ENCODE measurements at regions not wholly inside any gene's neighbourhood (a gene's known extent, or its start where the extent isn't known, plus 50 kb on each side); places are given as distances from the start of the nearest gene placed in this dataset.

DNA sequence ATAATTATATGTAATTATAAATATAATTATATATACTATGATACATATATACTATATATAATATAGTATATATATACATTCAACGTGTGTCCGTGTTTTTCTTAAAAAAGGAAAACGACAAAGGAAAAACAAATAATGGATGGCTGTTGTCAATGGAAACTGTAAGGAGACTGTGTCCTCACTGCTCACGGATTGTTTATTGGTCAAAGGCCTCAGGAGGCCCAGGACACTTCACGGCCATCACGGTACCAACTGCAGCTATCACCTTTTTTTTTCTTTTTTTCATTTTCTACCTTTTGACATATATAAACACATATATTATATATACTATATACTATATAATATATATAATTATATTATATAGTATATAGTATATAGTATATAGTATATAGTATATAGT is 113.4 kb downstream of the SPTSSA start:
- FAIRE-seq = no peak

DNA sequence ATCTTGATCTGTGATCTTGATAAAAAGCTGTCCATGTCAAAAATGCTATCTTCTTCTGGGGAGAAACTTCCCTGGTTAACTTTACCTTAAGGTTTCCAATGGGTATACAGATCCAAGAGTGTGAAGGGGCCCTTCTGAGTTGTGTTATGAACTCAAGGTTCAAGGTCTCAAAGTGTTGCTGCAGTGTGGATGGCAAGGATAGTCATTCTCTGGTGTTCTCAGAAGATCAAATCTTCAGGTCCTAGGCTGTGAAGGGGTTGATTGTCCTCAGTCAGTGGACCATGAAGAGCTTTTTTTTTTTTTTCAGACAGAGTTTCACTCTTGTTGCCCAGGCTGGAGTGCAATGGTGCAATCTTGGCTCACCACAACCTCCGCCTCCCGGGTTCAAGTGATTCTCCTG is 114.4 kb downstream of the SPTSSA start:
- FAIRE-seq = no peak

DNA sequence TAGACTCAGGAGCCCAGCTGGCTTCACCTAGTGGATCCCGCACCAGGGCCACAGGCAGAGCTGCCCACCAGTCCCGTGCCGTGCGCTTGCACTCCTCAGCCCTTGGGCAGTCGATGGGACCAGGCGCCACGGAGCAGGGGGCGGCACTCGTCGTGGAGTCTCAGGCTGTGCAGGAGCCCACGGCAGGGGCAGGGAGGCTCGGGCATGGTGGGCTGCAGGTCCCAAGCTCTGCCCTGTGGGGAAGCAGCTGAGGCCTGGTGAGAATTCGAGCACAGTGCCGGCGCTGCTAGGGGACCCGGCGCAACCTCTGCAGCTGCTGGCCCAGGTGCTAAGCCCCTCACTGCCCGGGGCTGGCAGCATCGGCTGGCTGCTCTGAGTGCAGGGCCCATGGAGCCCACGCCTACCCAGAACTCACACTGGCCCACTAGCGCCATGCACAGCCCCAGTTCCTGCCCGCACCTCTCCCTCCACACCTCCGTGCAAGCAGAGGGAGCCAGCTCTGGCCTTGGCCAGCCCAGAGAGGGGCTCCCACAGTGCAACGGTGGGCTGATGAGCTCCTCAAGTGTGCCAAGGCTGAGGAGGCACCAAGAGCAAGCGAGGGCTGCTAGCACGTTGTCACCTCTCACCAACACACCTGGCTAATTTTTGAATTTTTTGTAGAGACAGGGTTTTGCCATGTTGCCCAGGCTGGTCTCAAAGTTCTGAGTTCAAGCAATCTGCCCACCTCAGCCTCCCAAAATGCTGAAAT is 116.1 kb downstream of the SPTSSA start:
- no peak for FAIRE-seq

DNA sequence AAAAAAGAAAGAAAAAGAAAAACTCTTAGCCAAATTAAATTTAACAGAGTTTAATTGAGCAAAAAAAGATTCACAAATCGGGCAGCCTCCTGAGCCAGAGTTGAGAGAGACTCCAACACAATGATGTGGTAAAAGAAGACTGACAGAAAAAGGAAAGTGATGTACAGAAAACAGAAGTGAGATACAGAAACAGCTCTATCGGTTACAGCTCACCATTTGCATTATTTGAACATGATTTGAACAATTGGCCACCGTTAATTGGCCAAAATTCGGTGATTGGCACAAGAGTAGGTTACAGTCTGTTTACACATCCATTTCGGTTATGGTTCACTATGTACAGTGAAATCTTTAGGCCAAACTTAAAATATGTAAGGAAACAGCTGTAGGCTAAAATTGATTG is 117.7 kb downstream of the SPTSSA start:
- FAIRE-seq = no peak

DNA sequence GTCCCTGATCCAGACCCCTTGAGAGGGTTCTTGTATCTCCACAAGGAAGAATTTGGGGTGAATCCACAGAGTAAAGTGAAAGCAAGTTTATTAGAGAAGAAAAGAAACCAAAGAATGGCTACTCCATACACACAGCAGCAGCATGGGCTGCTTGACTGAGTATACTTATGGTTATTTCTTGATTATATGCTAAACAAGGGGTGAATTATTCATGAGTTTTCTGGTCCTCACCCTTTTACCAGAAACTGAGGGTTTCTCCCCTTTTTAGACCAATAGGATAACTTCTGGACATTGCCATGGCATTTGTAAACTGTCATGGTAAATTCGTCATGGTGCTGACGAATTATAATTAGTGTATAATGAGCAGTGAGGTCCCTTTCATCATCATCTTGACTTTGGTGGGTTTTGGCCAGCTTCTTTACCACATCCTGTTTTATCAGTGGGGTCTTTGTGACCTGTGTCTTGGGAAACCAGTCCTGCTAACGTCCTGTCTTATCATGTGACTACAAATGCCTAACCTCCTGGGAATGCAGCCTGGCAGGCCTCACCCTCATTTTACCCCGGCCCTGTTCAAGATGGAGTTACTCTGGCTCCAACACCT is 121.9 kb downstream of the SPTSSA start:
- FAIRE-seq = no peak

DNA sequence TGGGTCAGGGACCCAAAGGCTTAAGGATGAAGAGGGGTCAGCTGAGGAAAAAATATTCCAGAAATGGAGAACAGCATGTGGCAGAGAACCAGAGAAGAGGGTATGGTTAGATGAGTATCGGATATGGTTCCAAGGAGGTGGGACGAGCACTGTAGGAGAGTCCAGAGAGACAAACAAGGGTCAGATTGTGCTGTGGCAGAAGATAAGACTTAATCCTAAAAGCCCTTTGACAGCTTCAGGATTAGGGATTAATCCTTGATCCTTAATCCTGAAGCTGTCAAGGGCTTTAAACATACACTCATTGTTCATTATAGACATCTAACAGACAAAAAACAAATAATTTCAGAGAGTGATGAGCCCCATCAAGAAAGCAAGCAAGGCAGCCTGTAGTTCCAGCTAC is 124.0 kb downstream of the SPTSSA start:
- no peak for FAIRE-seq

DNA sequence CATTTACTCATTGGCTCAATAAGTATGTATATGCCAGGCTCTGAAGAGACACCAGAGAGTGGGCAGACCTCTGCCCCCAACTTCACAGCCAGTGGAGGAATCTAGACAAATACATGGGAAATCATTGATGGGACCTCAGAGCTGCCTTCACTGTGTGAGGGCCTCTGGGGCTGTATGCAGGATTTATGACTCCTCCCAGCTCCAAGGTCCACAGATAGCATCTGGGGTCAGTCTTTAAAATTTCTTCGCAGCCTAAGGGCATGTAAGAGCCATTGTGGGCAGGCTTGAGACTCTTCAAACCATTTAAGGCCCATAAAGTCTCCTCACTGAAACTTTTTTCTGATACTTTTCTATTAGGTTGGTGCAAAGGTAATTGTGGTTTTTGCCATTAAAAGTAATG is 125.5 kb downstream of the SPTSSA start:
- no peak for FAIRE-seq

DNA sequence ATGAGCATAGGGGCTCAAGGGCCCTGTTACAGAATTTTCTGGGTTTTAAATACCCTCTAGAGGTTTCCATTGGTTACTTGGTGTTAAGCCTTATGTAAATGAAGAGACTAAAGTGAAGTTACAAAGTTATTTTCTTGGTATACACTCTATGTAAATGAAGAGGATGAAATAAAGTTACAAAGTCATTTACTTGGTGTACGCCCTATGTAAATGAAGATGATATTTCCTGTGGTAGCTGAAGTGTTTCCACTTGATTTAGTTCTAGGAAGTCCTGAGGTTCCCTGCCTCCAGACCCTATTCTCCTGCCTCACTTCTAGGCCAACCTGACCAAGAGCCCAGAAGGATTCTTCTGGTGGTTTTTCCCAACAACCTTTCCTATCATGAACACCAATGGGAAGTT is 126.1 kb downstream of the SPTSSA start:
- FAIRE-seq = no peak

DNA sequence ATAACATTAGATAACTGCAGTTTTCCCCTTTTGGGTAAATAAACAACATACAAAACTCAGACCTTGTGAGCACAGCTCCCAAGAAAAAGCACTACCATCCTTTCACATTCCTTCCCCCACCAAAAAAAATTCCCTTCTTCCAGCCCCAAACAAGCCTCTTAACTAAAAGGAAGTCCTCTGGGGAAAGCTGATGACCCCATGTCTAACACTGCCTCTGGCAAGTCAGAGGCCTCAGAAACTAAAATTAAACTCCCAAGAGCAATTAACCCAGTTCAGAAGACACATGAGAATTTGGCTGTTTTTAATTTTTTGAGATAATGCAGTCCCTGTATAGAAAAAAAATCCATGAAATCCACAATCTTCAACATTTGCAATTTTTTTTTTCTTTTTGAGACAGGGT is 127.7 kb downstream of the SPTSSA start:
- no peak for FAIRE-seq

DNA sequence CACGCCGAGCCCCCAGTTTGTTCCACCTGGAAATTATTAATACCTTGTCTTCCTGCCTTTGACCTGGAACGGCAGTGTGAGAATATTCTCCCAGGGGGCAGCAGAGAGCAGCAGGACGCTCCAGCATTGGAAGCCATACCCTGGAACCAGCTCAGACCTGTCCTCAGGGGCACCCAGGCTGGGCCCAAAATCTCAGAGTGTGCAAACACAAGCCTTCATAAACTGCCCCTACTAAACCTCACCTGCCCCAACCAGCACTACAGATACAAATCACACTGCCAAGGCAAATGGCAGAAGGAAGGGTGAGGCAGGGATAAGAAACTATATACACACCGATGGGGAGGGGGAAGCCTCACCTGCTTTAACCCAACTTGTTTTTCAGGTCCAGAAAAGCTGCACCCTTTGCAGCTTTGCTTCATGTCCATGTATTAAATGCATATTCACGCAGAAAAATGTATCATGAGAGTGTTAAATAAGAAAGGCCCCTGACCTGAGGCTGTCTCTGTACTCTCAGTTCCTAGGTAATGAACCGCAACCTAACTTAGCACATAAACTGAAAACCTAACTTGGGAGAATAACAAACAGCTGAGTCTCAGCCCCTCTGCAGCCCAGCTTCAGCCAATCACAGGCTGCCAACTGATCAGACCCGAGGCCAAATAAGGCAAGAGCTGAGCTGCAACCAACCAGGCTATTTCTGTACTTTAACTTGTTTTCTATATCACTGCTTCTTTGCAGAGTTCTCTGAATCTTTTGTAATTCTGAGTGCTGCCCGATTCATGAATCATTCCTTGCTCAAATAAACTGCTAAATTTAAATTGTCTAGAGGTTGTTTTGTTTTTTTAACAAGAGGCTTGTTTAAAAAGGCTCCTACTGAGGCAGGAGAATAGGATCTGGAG is 130.1 kb downstream of the SPTSSA start:
- no peak for FAIRE-seq

DNA sequence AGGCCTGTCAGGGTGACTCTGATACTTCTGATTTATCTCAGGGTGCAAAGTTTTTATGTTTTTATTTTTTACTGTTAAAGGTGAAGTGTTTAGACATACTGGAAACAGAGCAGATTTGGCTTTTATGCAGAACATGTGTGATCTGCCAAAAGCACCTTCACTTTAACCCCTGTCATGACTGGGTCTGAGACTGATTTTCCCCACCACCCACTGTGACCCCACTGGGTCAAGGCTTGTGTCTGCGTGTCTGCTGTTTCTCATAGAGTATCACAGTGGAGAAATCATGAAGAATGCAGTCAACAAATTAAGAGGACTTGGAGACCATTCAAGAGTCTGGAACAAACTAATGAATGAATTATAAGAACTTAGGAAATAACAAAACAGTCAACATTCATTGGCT is 131.2 kb downstream of the SPTSSA start:
- no peak for FAIRE-seq

DNA sequence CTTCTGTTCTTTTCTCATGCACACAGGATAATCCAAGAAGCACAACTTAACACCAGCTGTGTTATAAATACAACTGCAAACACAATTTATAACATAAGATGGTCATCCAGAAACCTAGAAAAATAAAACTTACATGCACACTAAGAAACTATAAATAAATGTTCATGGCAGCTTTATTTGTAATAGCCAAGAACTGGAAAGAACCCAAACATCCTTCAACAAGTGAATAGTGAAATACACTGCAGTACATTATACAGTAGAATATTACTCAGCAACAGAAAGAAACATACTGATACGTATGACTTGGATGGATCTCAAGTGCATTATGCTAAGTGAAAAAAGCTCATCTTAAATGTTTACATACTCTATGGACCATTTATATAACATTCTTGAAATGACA is 132.7 kb downstream of the SPTSSA start:
- FAIRE-seq = no peak

DNA sequence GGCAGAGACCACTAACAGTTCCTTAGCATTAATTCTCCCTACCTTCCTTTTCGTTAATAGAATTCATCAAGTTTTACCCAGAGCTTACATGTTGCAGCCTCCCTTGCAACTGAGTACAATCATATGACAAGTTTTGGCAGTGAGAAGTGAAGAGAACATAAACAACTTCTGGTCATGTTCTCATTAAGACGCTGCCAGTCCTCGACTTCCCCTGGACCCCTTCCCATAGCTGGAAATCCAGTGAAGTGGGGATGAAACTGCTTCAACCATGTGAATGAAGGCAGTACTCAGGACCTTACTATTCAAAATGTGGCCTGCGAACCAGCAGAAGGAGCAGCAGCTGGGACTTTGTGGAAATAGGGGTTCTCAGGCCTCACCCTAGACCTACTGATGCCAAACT is 133.9 kb downstream of the SPTSSA start:
- no peak for FAIRE-seq

DNA sequence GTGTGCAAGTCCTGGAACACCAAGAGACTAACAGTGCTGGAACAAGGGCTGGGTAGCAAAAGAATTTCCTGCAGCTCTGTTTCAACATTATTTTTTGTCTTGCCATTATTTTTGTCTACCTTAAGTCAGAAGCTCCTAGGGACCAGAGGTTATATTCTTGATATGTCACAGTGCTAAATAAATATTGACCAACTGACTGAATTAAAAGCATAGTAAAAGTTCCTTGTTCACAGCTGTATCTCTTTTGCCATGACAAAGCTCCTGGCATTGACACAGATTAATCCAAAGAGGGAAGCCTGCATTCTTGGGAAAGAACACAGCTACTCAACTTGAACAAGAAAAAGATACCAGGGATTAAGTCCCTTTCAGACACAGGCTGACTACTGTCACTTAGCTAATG is 136.5 kb downstream of the SPTSSA start:
- no peak for FAIRE-seq

DNA sequence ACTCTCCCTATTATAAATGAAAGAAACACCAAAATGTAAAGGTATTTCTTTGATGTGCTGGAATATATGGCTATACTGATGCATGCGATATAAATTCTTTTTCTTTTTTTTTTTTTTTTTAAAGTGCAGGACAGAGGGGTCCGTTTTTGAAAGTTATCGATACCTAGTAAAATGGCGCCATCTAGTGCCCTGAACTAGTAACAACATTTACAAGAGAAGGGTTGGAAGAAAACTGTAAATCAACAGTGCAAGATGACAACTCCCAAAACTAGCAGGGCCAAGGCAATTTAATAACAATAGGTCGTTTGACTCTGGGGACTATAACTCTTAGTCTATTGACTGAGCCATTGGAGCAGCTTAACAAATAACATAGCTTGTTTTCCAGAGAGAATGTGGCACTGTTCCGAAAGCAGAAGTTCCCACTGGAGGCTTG is 137.7 kb downstream of the SPTSSA start:
- FAIRE-seq = peak; percentile 85

DNA sequence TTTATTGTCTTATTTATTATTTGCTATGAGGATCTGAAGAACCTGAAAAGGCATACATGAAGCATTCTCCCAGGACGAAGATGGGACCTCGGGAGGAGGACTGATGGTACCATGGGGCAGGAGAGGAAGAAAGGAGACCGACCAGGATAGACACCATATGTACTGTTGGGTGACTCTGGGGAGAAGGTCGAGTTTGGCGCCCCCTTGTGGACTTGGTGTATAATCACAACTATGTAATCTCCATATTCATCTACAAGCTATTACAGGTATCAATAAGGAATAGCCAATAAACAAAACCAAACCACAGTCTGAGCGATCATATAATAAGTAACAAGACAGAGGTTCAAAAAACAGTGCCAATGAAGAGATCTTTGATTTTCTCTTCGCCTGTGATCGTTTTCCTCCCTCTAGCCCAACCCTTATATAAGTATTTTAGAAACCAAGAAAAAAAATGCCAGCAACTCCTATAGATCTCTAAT is 139.1 kb downstream of the SPTSSA start:
- no peak for FAIRE-seq

DNA sequence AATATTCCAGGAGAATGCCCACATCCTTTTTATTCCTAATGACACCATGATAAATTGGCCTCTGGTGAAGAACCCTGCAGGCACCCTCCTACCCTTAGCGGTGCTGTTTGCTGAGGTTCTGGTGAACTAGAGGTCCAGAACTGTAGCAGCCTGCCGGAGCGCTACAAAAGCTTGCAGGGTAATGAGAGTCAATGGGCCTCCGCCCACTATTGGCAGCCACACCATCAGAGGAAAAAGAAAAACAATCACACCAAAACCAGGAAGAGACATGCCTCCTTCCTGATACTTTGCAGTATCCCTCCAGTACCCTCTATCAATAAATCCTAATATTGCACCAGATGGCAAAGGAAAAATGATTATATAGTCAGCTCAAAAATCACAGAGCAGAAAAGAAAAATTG is 142.9 kb downstream of the SPTSSA start:
- no peak for FAIRE-seq

DNA sequence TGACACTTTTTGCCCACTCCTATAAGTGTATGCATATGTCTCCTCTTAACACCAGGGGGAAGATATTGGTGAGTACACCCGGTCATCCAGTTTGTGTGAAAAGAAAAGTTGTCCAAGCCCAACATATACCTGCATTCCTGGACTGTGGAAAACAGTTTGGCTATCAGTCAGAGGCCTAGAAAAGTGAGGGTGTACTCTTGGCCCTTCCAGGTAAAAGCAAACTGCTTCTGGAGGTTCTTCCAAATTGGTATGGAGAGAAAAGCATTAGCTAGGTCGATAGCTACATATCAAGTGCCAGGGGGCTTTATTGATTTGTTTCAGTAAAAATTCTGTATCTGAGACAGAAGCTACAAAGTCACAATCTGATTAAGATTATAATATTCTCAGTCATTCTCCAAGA is 144.0 kb downstream of the SPTSSA start:
- FAIRE-seq = no peak

DNA sequence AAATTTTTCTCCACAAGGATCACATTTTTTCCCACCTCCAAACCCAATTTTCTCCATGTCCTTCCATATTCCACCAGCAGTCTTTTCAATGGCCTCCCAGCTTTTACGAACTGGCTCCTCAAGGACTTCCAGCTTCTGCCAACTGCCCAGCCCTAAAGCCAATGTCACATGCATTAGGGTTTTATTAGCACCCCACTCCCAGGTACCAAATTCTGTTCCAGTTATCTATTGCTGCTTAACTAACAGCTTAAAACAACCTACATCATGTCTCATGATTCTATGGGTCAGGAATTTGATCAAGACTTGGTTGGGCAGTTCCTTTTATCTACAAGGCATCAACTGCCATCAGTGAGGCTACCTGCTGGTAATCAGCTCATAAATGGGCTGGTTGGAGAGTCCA is 151.3 kb downstream of the SPTSSA start:
- no peak for FAIRE-seq

DNA sequence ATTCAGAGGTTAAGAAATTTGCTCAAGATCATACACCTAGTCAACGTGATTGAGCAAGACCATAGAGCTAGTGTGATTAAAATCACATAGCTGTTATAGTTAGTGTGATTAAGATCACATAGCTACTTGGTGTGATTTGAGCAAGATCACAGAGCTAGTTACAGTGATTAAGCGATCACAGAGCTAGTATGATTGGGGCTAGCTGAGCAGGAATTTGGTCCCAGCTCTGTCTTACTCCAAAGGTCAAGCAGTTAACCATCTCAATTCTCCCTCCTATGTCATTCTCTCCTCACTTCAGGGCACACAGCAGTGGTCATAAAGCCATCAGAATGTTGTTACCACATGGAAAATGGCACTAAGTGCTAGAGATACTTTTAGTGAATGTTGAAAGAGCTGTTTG is 158.2 kb downstream of the SPTSSA start:
- no peak for FAIRE-seq

DNA sequence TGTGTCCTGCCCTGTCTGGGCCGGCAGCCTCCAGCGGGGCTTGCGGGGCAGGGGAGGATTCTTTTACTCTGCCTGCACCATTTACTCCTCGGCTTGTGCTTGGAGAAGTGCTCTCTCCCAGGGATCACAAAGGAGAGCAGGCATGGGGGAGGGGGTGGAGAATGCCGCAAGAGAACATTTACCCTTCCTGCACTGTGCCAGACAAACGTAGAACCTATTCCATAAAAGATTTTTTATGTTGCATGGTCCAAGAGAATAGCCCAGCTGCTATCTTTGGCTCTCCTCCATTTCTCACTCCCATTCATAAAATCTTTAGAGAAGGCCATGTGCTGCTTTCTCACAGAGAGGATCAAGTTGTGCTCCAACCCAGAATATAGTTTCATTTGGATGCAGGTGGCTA is 159.4 kb downstream of the SPTSSA start:
- FAIRE-seq = no peak

DNA sequence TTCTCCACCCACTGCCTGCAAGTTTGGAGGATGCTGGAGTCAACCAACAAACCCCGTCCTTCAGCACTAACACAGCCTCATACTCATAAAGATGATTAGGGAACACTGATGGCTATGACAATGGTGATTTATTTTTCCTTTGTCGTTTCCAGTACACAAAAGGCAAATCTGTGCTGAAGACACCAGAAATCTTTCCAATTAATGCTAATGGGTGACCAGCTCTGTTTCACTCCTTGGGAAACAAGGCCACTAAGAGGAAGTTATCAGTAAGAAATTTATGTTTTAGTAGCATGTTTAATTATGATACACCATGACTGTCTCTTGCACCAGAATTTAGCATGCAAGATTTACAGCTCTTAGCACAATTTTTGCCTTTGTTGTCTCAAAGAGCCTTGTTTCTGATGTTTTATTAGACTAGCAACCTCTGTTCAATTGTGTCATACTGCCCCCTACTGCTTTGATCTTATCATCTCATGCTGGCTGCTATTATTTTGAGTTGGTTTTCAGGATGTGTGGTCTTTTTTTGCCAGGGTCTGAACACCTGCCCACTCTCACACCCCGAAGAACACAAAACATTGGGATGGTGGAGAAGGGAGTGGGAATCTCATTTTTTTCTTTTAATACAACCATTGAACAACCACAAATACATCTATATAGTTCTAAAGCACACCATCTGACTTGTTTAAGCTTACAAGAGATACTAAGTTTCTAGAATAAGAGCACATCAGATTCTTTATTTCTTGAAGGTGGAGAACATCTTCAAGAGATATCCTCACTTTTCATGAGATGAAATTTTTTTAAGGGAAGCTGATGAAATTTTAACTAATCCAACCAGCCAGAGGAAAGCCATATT is 160.9 kb downstream of the SPTSSA start:
- FAIRE-seq = peak; percentile 26

DNA sequence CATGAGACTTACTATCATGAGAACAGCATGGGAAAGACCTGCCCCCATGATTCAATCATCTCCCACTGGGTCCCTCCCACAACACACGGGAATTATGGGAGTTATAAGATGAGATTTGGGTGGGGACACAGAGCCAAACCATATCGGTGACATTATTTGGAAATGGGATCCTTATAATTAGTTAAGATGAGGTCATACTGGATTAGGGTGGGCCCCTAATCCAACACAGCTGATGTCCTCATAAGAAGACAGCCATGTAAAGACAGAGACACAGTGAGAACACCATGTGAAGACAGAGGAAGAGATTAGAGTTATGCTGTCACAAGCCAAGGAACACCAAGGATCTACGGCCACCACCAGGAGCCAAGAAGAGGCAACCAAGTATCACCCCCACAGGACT is 161.7 kb downstream of the SPTSSA start:
- no peak for FAIRE-seq

Data from TTC549 (cell line).